ENCODE measurements at regions not wholly inside any gene's neighbourhood (a gene's known extent, or its start where the extent isn't known, plus 50 kb on each side); places are given as distances from the start of the nearest gene placed in this dataset.

DNA sequence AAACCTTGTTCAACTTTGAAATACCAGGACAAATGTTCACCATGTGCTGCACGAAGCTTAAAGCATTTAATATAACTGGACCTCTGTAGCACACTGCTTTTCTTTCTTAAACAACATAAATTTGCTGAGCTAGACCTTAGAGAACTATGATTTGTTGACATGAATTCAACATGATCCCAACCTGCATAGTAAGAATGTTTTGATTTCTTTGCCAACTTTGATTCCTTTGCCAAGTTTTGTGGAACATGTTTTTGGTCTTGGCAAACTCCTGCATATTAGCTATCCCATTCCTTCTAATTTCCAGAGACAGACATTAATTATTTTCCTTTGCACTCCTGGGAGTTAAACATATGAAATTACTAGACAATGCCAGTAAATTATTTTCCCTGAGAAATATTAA lies 197.2 kb upstream of the RBMS3 start:
- Histone ChIP-seq H3K4me1 (no peaks in the 10 kb centered on the region), H3K27me3 (no peaks in the 10 kb centered on the region), H3K4me3 (no peak overlapping the region), H3K9me3 (no peaks in the 10 kb centered on the region), H3K27ac (no peak overlapping the region), H3K36me3 (no peaks in the 10 kb centered on the region)
- TF ChIP-seq POLR2A (IDR thresholded peaks at IDR 0.05) (no peak), POLR2AphosphoS5 (IDR thresholded peaks at IDR 0.05) (no peak), EP300 (IDR thresholded peaks at IDR 0.05) (no peak), CTCF (IDR thresholded peaks at IDR 0.05) (no peak)
- ATAC-seq (ENCODE audit: low FRiP score in 2 of 2) (no peak), DNase-seq (no peak)
- 36 to 45% methylated on average over 1 of the region's 1 CpG for WGBS, 2 donors

- DNase-seq (no peak), ATAC-seq (ENCODE audit: low FRiP score in 2 of 2) (no peak)
- Histone ChIP-seq H3K27ac (no peak overlapping the region), H3K27me3 (no peaks in the 10 kb centered on the region), H3K4me1 (peaks cover 0 to 5% (median 1%) of the 10 kb centered on the region in 4 donors), H3K4me3 (no peak overlapping the region), H3K9me3 (no peaks in the 10 kb centered on the region), H3K36me3 (no peaks in the 10 kb centered on the region)
- no peak for TF ChIP-seq CTCF (IDR thresholded peaks at IDR 0.05)
- no peak for TF ChIP-seq EP300 (IDR thresholded peaks at IDR 0.05)
- no peak for TF ChIP-seq POLR2A (IDR thresholded peaks at IDR 0.05)
- no peak for TF ChIP-seq POLR2AphosphoS5 (IDR thresholded peaks at IDR 0.05)
- 94 to 96% methylated on average over 3 of the region's 3 CpGs for WGBS, 2 donors
Observed at GRCh38 chr3:29088579-29088978, 192.3 kb upstream of the RBMS3 start.

DNA sequence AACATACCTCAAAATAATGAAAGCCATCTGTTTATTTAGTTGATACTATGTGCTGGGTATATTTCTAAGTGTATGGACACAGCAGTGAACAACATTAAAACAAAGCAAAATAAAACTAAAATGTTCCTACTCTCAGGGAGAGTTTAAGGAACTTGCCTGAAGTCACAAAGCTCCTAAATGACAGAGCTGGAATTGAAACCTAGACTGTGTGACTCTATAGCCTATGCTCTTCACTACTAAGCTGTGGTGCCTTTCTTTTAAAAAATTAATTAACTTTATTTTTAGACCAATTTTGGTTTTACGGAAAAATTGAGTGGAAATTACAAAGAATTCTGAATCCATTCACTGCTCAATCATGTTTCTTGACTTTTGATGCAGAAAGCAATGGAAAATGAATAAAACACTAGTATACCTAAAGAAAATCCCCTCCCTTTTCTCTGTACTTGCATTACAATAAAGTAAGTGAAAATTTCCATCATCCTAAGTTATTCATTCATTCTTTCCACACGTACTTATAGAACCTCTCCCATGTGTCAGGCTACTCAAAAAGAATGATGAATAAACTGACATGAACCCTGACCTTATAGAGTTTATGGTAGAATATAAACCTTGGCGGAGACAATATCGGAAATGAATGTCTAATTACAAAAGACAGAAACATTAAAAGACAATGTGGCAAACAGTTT lies 189.8 kb upstream of the RBMS3 start:
- TF ChIP-seq POLR2A (IDR thresholded peaks at IDR 0.05) (no peak), CTCF (IDR thresholded peaks at IDR 0.05) (no peak), POLR2AphosphoS5 (IDR thresholded peaks at IDR 0.05) (no peak), EP300 (IDR thresholded peaks at IDR 0.05) (no peak)
- DNase-seq (no peak), ATAC-seq (ENCODE audit: low FRiP score in 2 of 2) (no peak)
- WGBS, 2 donors: 66 to 75% methylated on average over 4 of the region's 4 CpGs
- peaks cover 0 to 5% (median 1%) of the 10 kb centered on the region in 4 donors for H3K4me1 ChIP-seq
- no peaks in the 10 kb centered on the region for H3K36me3 ChIP-seq
- H3K4me3 ChIP-seq: no peak overlapping the region
- no peaks in the 10 kb centered on the region for H3K9me3 ChIP-seq
- no peak overlapping the region for H3K27ac ChIP-seq
- no peaks in the 10 kb centered on the region for H3K27me3 ChIP-seq

DNA sequence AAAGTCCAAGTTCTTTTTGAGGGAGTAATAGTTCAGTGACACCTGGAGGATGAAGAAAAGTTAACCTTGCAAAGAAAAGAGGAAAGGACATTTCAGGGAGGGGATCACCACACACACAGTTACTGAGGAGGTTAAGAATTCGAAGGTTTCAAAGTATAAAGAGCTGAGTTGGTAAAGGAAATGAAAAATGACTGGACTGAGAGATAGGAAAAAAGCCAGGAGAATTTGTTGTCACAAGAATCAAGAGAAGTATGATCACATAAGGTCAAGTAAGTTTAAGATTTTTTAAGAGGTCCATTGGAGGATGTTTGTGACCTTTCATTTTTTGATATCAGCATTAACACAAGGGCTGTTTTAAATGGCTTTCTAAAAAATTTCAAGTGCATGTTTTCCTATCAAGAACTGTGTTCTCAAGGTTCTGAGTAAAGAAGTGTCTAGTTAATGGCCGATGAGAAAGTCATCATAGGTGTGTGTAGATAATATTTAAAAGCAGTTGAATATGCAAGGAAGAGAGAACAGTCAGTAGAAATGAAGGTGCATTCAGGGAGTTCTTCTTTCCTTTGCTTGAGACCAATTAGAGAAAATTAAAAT lies 189.2 kb upstream of the RBMS3 start:
- Histone ChIP-seq H3K4me1 (peaks cover 0 to 5% (median 1%) of the 10 kb centered on the region in 4 donors), H3K27me3 (no peaks in the 10 kb centered on the region), H3K9me3 (no peaks in the 10 kb centered on the region), H3K27ac (no peak overlapping the region), H3K36me3 (no peaks in the 10 kb centered on the region), H3K4me3 (no peak overlapping the region)
- 27 to 40% methylated on average over 2 of the region's 2 CpGs for WGBS, 2 donors
- no peak for DNase-seq
- no peak for ATAC-seq (ENCODE audit: low FRiP score in 2 of 2)
- TF ChIP-seq EP300 (IDR thresholded peaks at IDR 0.05) (no peak), POLR2AphosphoS5 (IDR thresholded peaks at IDR 0.05) (no peak), POLR2A (IDR thresholded peaks at IDR 0.05) (no peak), CTCF (IDR thresholded peaks at IDR 0.05) (no peak)

DNA sequence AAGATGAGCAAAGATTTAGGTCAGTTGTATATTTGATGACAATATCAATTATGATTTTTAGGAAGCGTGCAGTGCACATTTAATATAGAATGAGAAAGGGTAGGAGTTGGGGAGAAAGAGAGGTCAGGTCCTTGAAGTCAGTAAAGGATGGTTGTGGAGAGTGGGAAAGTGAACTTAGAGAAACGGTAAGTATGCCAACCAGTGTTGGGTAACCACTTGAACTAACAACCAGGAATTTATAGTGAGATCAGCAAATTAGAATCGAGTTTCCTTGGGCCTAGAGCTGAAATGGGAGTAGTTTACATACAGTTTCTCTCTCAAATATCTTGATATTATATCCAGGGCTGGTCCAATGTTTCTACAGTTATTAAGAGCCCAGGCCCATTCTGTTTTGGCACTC lies 188.5 kb upstream of the RBMS3 start:
- Histone ChIP-seq H3K9me3 (peaks cover 0 to 6% (median under 1%) of the 10 kb centered on the region in 4 donors), H3K36me3 (no peaks in the 10 kb centered on the region), H3K27ac (no peak overlapping the region), H3K4me3 (no peak overlapping the region), H3K4me1 (peaks cover 0 to 5% (median 1%) of the 10 kb centered on the region in 4 donors), H3K27me3 (no peaks in the 10 kb centered on the region)
- ATAC-seq (ENCODE audit: low FRiP score in 2 of 2) (peak in 1 of 2 donors; percentile 67), DNase-seq (no peak)
- WGBS, 2 donors: 46 to 58% methylated on average over 3 of the region's 3 CpGs
- TF ChIP-seq EP300 (IDR thresholded peaks at IDR 0.05): no peak
- TF ChIP-seq POLR2A (IDR thresholded peaks at IDR 0.05): no peak
- no peak for TF ChIP-seq POLR2AphosphoS5 (IDR thresholded peaks at IDR 0.05)
- TF ChIP-seq CTCF (IDR thresholded peaks at IDR 0.05): no peak

Measured in upper lobe of left lung (tissue), 6 donors.